GM11168 (cell line): ENCODE measurements at regions not wholly inside any gene's neighbourhood (a gene's known extent, or its start where the extent isn't known, plus 50 kb on each side); places are given as distances from the start of the nearest gene placed in this dataset.
"Not testable (repeated sequence)": the region's sequence is repeated elsewhere in the genome, so short reads cannot be mapped to it uniquely, and the experiment has no call there.

Source experiments
- in situ Hi-C: fragments of 300-500 bp; cut with MboI; formaldehyde crosslinking; loops from one replicate; pipeline ENCODE4 v1.12.0; 2022; ENCODE audit warnings: low sequenced_read_pairs; ENCODE audit not compliant: unreplicated experiment

- in situ Hi-C loops, result no loop called here
Observed at GRCh38 chr5:82489683-82490082, 211.5 kb upstream of the RPS23 start.

DNA sequence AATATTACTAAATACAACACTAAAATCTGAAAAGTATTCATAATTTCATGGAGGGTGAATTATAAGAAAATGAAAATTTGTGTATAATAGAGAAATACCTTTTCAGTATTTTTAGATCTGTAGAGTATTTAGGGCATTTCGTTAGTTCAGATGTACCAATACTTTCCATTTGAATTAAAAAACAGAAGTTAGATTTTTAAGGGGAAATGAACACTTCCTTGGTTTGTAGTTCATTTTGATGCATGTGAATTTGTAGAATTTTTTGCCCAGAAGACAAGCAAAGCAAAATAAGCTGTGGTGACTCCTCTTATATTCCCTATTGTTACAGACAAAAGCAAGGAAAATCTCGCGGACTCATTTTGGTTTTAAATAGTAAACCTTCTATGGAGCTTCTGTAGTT is 209.0 kb upstream of the RPS23 start:
- in situ Hi-C loops, result no loop called here

GRCh38 chr5:82480331-82480730 is 202.2 kb upstream of the RPS23 start:
- in situ Hi-C loops, result no loop called here

- in situ Hi-C loops, result no loop called here
Observed at GRCh38 chr5:82476155-82476554, 198.0 kb upstream of the RPS23 start.

- in situ Hi-C loops, result no loop called here
Observed at GRCh38 chr5:82473262-82473661, 195.1 kb upstream of the RPS23 start.

- in situ Hi-C loops, result no loop called here
Observed at GRCh38 chr5:82470185-82470994, 192.2 kb upstream of the RPS23 start.

- in situ Hi-C loops, result no loop called here
Observed at GRCh38 chr5:82466986-82467561, 188.9 kb upstream of the RPS23 start.

DNA sequence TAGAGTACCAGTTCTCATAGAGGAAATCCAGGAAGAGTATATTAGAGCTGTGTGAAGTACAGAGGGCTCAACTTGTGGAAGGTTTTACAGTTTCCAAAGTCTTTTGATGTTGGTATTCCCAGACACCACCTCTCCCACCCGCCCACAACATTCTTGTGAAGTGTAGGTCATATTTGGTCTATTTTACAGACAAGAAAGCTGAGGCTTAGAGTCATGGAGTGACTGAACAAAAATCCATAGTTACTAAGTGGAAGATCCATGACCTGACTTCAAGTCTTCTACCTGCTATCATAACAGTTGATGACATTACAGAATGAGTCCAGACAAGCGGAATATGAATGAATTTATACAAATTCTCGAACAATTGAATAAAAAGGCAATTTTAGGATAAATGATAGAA is 187.1 kb upstream of the RPS23 start:
- in situ Hi-C loops, result no loop called here

DNA sequence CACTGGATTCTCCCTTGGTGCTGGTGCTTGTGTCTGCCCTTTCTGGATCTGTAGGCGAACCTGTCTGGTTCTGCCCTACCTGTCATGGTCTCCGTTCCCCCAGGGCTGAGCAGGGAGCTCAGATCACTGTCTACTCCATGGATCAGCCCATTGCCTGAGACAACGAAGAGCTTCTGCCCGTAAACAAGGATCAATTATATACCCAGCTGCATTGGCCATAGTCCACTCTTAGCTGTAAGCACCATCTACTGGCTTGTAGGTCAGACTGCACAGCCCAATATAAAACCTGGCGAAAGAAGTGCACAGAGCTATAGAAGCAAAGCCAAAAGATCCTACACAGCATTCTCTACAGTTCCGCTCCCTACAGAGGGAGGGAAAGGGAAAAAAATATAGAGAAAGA is 181.5 kb upstream of the RPS23 start:
- in situ Hi-C loops, result no loop called here

DNA sequence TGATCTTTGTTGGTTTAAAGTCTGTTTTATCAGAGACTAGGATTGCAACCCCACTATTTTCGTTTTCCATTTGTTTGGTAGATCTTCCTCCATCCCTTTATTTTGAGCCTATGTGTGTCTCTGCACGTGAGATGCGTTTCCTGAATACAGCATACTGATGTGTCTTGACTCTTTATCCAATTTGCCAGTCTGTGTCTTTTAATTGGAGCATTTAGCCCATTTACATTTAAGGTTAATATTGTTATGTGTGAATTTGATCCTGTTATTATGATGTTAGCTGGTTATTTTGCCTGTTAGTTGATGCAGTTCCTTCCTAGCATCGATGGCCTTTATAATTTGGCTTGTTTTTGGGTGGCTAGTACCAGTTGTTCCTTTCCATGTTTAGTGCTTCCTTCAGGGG is 177.2 kb upstream of the RPS23 start:
- in situ Hi-C loops, result not testable (repeated sequence)

- in situ Hi-C loops, result no loop called here
Observed at GRCh38 chr5:82448374-82448773, 170.2 kb upstream of the RPS23 start.

GRCh38 chr5:82447913-82448312 is 169.8 kb upstream of the RPS23 start:
- in situ Hi-C loops, result no loop called here

- in situ Hi-C loops, result no loop called here
Observed at GRCh38 chr5:82446809-82447208, 168.7 kb upstream of the RPS23 start.

DNA sequence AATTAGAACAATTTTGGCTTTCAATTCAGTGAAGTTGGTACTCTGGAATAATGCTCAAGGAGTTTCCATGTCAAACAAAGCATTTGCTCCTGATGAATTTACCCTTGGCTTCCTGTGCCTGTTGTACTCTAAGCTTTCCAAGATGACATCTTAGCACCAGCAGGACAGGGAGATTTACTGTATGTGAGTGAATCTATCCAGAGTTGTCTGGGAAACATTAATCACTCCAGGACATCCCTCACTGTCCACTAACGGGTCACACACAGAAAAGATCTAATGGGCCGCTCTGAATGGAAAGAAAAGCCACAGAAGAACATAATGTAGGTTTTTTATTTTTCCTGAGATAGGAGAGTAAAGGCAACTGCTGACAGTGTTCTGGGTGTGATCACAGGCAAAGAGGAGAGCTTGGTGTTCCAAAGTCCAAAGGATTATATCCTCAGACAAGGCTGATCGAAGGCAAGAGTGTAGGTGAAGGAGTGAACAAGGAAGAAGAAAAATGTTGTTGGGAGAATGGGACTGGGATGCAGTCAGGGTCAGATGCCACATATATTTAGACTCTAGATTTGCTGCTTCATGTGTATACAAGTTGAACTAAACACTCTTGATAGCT is 167.7 kb upstream of the RPS23 start:
- in situ Hi-C loops, result no loop called here

DNA sequence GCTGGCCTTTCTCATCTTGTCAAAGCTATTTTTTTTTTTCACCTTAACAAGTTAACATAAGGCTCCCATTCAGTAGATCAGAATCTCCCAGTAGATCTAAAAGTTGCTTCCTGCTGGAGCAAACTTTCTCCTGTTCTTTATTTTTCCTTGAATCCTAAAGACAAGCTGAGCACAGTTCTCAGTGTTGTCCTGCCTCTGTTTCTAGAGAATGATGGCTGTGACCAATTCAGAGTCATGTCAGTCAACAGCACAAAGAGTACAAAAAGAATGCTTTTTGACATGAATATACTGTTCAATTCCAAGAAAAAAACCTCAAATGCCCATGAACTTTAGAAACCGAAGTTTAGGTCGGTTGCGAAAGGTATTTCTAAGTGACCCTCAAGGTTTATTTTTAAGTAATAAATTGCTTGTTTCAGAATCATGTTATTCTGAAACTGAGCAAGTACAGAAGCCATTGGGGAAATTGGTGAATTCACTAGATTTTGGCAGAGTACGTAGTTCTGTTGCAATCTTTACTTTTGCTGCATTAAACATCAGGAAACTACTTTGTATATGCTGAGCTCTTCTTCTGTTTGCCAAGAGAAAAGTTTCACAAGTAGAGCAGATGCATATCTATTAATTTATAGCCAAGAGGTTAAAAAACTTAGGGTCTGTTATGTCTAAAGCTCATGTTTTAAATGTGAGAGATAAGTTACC is 161.7 kb upstream of the RPS23 start:
- in situ Hi-C loops, result no loop called here

DNA sequence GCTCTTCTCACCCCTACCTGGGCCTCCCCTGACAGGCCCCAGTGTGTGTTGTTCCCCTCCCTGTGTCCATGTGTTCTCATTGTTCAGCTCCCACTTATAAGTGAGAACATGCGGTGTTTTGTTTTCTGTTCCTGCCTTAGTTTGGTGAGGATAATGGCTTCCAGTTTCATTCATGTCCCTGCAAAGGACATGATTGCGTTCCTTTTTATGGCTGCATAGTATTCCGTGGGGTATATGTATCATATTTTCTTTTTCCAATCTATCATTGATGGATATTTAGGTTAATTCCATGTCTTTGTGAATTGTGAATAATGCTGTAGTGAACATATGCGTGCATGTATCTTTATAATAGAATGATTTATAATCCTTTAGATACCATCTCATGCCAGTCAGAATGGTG is 159.4 kb upstream of the RPS23 start:
- in situ Hi-C loops, result not testable (repeated sequence)

DNA sequence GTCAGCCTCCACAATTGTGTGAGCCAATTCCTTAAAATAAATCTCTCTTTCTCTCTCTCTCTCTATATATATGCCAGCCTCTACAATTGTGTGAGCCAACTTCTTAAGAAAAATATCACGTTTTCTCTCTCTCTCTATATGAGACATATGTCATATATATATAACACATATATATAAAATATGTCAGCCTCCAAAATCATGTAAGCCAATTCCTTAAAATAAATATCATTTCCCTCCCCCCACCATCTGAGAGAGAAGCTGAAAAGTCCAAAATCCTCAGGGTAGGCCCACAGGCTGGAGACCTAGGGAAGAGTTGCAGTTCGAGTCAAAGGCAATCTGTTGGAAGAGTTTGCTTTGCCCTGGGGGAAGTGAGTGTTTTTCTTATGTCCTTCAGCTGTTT is 158.1 kb upstream of the RPS23 start:
- in situ Hi-C loops, result no loop called here

GRCh38 chr5:82434696-82435660 is 156.8 kb upstream of the RPS23 start:
- in situ Hi-C loops, result not testable (repeated sequence)

DNA sequence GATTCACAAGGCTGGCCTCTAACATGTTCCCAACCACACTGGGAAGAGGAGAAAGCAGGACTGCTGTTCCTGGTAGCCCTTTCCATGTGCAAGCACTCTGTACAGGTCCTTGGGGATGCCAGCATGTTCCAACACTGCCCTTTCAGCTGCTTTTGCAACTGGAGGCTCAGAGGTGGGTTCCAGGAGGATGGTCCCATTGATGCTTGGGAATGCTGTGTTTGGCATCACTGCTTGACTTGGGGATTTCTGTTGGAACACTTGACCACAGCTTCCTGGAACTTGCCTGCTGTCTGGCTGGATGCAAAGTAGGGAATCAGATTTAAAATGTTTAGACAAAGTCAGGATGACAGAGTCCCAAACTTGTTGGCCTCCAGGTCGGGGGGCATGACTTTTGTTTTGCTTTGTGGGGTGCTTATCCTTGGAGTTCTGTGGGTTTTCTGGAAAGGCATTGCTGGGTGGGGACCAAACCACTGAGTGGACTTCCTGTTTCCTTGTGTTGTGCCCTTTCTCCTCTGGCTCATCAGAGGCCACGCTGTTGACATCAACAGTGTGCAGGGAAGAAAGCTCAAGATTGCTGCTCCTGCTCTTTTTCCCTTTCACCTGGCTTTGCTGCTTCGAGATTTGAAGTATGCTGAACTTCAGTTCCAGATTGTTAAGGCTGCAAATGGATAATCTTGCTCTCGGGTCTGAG is 148.5 kb upstream of the RPS23 start:
- in situ Hi-C loops, result no loop called here
